IPS-18a (cell line): ENCODE measurements at regions not wholly inside any gene's neighbourhood (a gene's known extent, or its start where the extent isn't known, plus 50 kb on each side); places are given as distances from the start of the nearest gene placed in this dataset.
"Not testable (repeated sequence)": the region's sequence is repeated elsewhere in the genome, so short reads cannot be mapped to it uniquely, and the experiment has no call there.

Source experiments
- H3K27ac ChIP-seq: one replicate; pipeline ENCODE4 v1.5.1; 2013; ENCODE audit warnings: low read length
- H3K27me3 ChIP-seq: one replicate; pipeline ENCODE4 v1.6.1; 2013; ENCODE audit warnings: mild to moderate bottlenecking, low read length; ENCODE audit not compliant: control insufficient read depth, insufficient read depth
- H3K36me3 ChIP-seq: one replicate; pipeline ENCODE4 v1.6.1; 2013; ENCODE audit warnings: low read depth, low read length; ENCODE audit not compliant: control insufficient read depth
- H3K4me1 ChIP-seq: one replicate; pipeline ENCODE4 v1.6.1; 2013; ENCODE audit warnings: low read depth, low read length; ENCODE audit not compliant: control insufficient read depth
- H3K4me3 ChIP-seq: one replicate; pipeline ENCODE4 v1.5.1; 2013; ENCODE audit warnings: low read length
- H3K9ac ChIP-seq: one replicate; pipeline ENCODE4 v1.6.1; 2013; ENCODE audit warnings: mild to moderate bottlenecking, low read length, moderate library complexity
- H3K9me3 ChIP-seq: one replicate; pipeline ENCODE4 v1.6.1; 2013; ENCODE audit warnings: low read depth, low read length; ENCODE audit not compliant: control insufficient read depth

GRCh38 chr3:115292131-115292530 lies 145.0 kb upstream of the ZBTB20 start:
- Histone ChIP-seq H3K4me1 (no peaks in the 10 kb centered on the region), H3K9me3 (no peaks in the 10 kb centered on the region), H3K9ac (no peak overlapping the region), H3K4me3 (no peak overlapping the region), H3K27me3 (no peaks in the 10 kb centered on the region), H3K36me3 (no peaks in the 10 kb centered on the region), H3K27ac (no peak overlapping the region)

GRCh38 chr3:115292677-115293165 lies 145.6 kb upstream of the ZBTB20 start:
- Histone ChIP-seq H3K36me3 (no peaks in the 10 kb centered on the region), H3K27ac (no peak overlapping the region), H3K9me3 (no peaks in the 10 kb centered on the region), H3K4me1 (no peaks in the 10 kb centered on the region), H3K4me3 (no peak overlapping the region), H3K27me3 (no peaks in the 10 kb centered on the region), H3K9ac (no peak overlapping the region)

GRCh38 chr3:115293321-115293720 lies 146.2 kb upstream of the ZBTB20 start:
- Histone ChIP-seq H3K9ac (no peak overlapping the region), H3K4me3 (no peak overlapping the region), H3K36me3 (no peaks in the 10 kb centered on the region), H3K4me1 (no peaks in the 10 kb centered on the region), H3K27me3 (no peaks in the 10 kb centered on the region), H3K9me3 (no peaks in the 10 kb centered on the region), H3K27ac (no peak overlapping the region)

- Histone ChIP-seq H3K27me3 (no peaks in the 10 kb centered on the region), H3K4me1 (no peaks in the 10 kb centered on the region), H3K27ac (no peak overlapping the region), H3K4me3 (no peak overlapping the region), H3K9me3 (no peaks in the 10 kb centered on the region), H3K9ac (no peak overlapping the region), H3K36me3 (no peaks in the 10 kb centered on the region)
Measured at GRCh38 chr3:115301364-115301860, 154.3 kb upstream of the ZBTB20 start.

GRCh38 chr3:115317953-115318352 lies 170.9 kb upstream of the ZBTB20 start:
- H3K27ac ChIP-seq, H3K27me3 ChIP-seq, H3K9ac ChIP-seq, H3K36me3 ChIP-seq, H3K9me3 ChIP-seq: not testable (repeated sequence)
- Histone ChIP-seq H3K4me1 (peaks cover 25% of the 10 kb centered on the region), H3K4me3 (peak overlapping the region; percentile 44)

GRCh38 chr3:115321400-115321805 lies 174.3 kb upstream of the ZBTB20 start:
- H3K9ac ChIP-seq: no peak overlapping the region
- no peak overlapping the region for H3K4me3 ChIP-seq
- H3K4me1 ChIP-seq: peaks cover 25% of the 10 kb centered on the region
- no peaks in the 10 kb centered on the region for H3K9me3 ChIP-seq
- H3K27ac ChIP-seq: no peak overlapping the region
- H3K36me3 ChIP-seq: no peaks in the 10 kb centered on the region
- no peaks in the 10 kb centered on the region for H3K27me3 ChIP-seq

GRCh38 chr3:115322901-115323300 lies 175.8 kb upstream of the ZBTB20 start:
- no peak overlapping the region for H3K27ac ChIP-seq
- H3K4me3 ChIP-seq: no peak overlapping the region
- no peak overlapping the region for H3K9ac ChIP-seq
- peaks cover 27% of the 10 kb centered on the region for H3K4me1 ChIP-seq
- no peaks in the 10 kb centered on the region for H3K9me3 ChIP-seq
- H3K36me3 ChIP-seq: no peaks in the 10 kb centered on the region
- no peaks in the 10 kb centered on the region for H3K27me3 ChIP-seq

- peaks cover 27% of the 10 kb centered on the region for H3K4me1 ChIP-seq
- H3K9ac ChIP-seq: no peak overlapping the region
- no peaks in the 10 kb centered on the region for H3K27me3 ChIP-seq
- no peaks in the 10 kb centered on the region for H3K36me3 ChIP-seq
- H3K27ac ChIP-seq: no peak overlapping the region
- no peak overlapping the region for H3K4me3 ChIP-seq
- no peaks in the 10 kb centered on the region for H3K9me3 ChIP-seq
Measured at GRCh38 chr3:115323380-115323779, 176.3 kb upstream of the ZBTB20 start.

- Histone ChIP-seq H3K4me3 (no peak overlapping the region), H3K9me3 (no peaks in the 10 kb centered on the region), H3K36me3 (no peaks in the 10 kb centered on the region), H3K27ac (no peak overlapping the region), H3K9ac (no peak overlapping the region), H3K4me1 (peaks cover 21% of the 10 kb centered on the region), H3K27me3 (no peaks in the 10 kb centered on the region)
Measured at GRCh38 chr3:115324056-115324455, 177.0 kb upstream of the ZBTB20 start.

- no peaks in the 10 kb centered on the region for H3K9me3 ChIP-seq
- H3K4me3 ChIP-seq: no peak overlapping the region
- H3K4me1 ChIP-seq: peaks cover 16% of the 10 kb centered on the region
- no peak overlapping the region for H3K27ac ChIP-seq
- H3K9ac ChIP-seq: no peak overlapping the region
- no peaks in the 10 kb centered on the region for H3K36me3 ChIP-seq
- no peaks in the 10 kb centered on the region for H3K27me3 ChIP-seq
Measured at GRCh38 chr3:115325539-115325938, 178.5 kb upstream of the ZBTB20 start.

GRCh38 chr3:115330430-115330829 lies 183.3 kb upstream of the ZBTB20 start:
- Histone ChIP-seq H3K9me3 (no peaks in the 10 kb centered on the region), H3K27me3 (no peaks in the 10 kb centered on the region), H3K36me3 (no peaks in the 10 kb centered on the region), H3K4me1 (peaks cover 3% of the 10 kb centered on the region), H3K4me3 (no peak overlapping the region), H3K27ac (no peak overlapping the region), H3K9ac (no peak overlapping the region)

GRCh38 chr3:115332998-115333397 lies 185.9 kb upstream of the ZBTB20 start:
- no peak overlapping the region for H3K4me3 ChIP-seq
- peaks cover under 1% of the 10 kb centered on the region for H3K4me1 ChIP-seq
- no peaks in the 10 kb centered on the region for H3K9me3 ChIP-seq
- no peaks in the 10 kb centered on the region for H3K27me3 ChIP-seq
- H3K27ac ChIP-seq: no peak overlapping the region
- H3K9ac ChIP-seq: no peak overlapping the region
- no peaks in the 10 kb centered on the region for H3K36me3 ChIP-seq
